ENCODE measurements at regions not wholly inside any gene's neighbourhood (a gene's known extent, or its start where the extent isn't known, plus 50 kb on each side); places are given as distances from the start of the nearest gene placed in this dataset.

GRCh38 chr21:28144089-28144488, 848.6 kb downstream of the LTN1 start:
- DNase-seq (ENCODE audit: low read depth in 1 of 2, low spot score in 1 of 2): no peak
- Histone ChIP-seq H3K27me3 (no peaks in the 10 kb centered on the region), H3K4me3 (no peak overlapping the region), H3K27ac (no peak overlapping the region), H3K36me3 (no peaks in the 10 kb centered on the region), H3K4me1 (ENCODE audit: low read depth) (no peaks in the 10 kb centered on the region), H3K9me3 (ENCODE audit: low read depth) (no peaks in the 10 kb centered on the region)
- TF ChIP-seq CTCF (IDR thresholded peaks at IDR 0.05; ENCODE audit: low read depth, low read length): no peak

GRCh38 chr21:28142697-28143096, 850.0 kb downstream of the LTN1 start:
- Histone ChIP-seq H3K36me3 (no peaks in the 10 kb centered on the region), H3K27me3 (no peaks in the 10 kb centered on the region), H3K27ac (no peak overlapping the region), H3K4me1 (ENCODE audit: low read depth) (no peaks in the 10 kb centered on the region), H3K4me3 (no peak overlapping the region), H3K9me3 (ENCODE audit: low read depth) (no peaks in the 10 kb centered on the region)
- TF ChIP-seq CTCF (IDR thresholded peaks at IDR 0.05; ENCODE audit: low read depth, low read length): no peak
- DNase-seq (ENCODE audit: low read depth in 1 of 2, low spot score in 1 of 2): peak in 1 of 2 donors; percentile 49

GRCh38 chr21:28138272-28138671, 854.4 kb downstream of the LTN1 start:
- H3K4me3 ChIP-seq: no peak overlapping the region
- no peak overlapping the region for H3K27ac ChIP-seq
- no peaks in the 10 kb centered on the region for H3K27me3 ChIP-seq
- TF ChIP-seq CTCF (IDR thresholded peaks at IDR 0.05; ENCODE audit: low read depth, low read length): no peak
- DNase-seq (ENCODE audit: low read depth in 1 of 2, low spot score in 1 of 2): no peak
- H3K4me1 ChIP-seq (ENCODE audit: low read depth): no peaks in the 10 kb centered on the region
- H3K9me3 ChIP-seq (ENCODE audit: low read depth): no peaks in the 10 kb centered on the region
- no peaks in the 10 kb centered on the region for H3K36me3 ChIP-seq

GRCh38 chr21:28136656-28137255, 855.9 kb downstream of the LTN1 start:
- H3K27me3 ChIP-seq: no peaks in the 10 kb centered on the region
- no peaks in the 10 kb centered on the region for H3K9me3 ChIP-seq (ENCODE audit: low read depth)
- no peak for TF ChIP-seq CTCF (IDR thresholded peaks at IDR 0.05; ENCODE audit: low read depth, low read length)
- DNase-seq (ENCODE audit: low read depth in 1 of 2, low spot score in 1 of 2): no peak
- no peaks in the 10 kb centered on the region for H3K36me3 ChIP-seq
- H3K27ac ChIP-seq: no peak overlapping the region
- no peaks in the 10 kb centered on the region for H3K4me1 ChIP-seq (ENCODE audit: low read depth)
- H3K4me3 ChIP-seq: no peak overlapping the region

- Histone ChIP-seq H3K27ac (no peak overlapping the region), H3K36me3 (no peaks in the 10 kb centered on the region), H3K27me3 (no peaks in the 10 kb centered on the region), H3K4me3 (no peak overlapping the region), H3K4me1 (ENCODE audit: low read depth) (no peaks in the 10 kb centered on the region), H3K9me3 (ENCODE audit: low read depth) (no peaks in the 10 kb centered on the region)
- DNase-seq (ENCODE audit: low read depth in 1 of 2, low spot score in 1 of 2): no peak
- TF ChIP-seq CTCF (IDR thresholded peaks at IDR 0.05; ENCODE audit: low read depth, low read length): no peak
Observed at GRCh38 chr21:28135646-28136045, 857.0 kb downstream of the LTN1 start.
